Neural cell (in vitro differentiated cells): ENCODE measurements at regions not wholly inside any gene's neighbourhood (a gene's known extent, or its start where the extent isn't known, plus 50 kb on each side); places are given as distances from the start of the nearest gene placed in this dataset.

ENCODE experiments used
- H2AFZ ChIP-seq: fragments of 200-600, 300-800 bp; sonication (generic), shearing (Covaris generic); 2 replicates; pipeline ENCODE4 v1.6.0; 2014; ENCODE audit warnings: low read depth, mild to moderate bottlenecking, antibody characterized with exemption, low read length, moderate library complexity
- H3F3A ChIP-seq: fragments of 200-600 bp; shearing (Covaris generic); 2 replicates; pipeline ENCODE4 v1.6.1; 2016; ENCODE audit warnings: mild to moderate bottlenecking, moderate library complexity, mixed read lengths, antibody characterized with exemption, low read length; ENCODE audit not compliant: insufficient read depth, poor library complexity, severe bottlenecking
- H3K27ac ChIP-seq: fragments of 200-600, 300-800 bp; sonication (generic), shearing (Covaris generic); 2 replicates; pipeline ENCODE4 v1.5.1; 2014; ENCODE audit warnings: mild to moderate bottlenecking, low read length, moderate library complexity
- H3K27me3 ChIP-seq: fragments of 300-800, 200-600 bp; sonication (generic), shearing (Covaris generic); 2 replicates; pipeline ENCODE4 v1.6.0; 2014; ENCODE audit warnings: mild to moderate bottlenecking, low read depth, low read length, moderate library complexity; ENCODE audit not compliant: insufficient read depth
- H3K36me3 ChIP-seq: fragments of 300-800, 200-600 bp; sonication (generic), shearing (Covaris generic); 2 replicates; pipeline ENCODE4 v1.5.1; 2014; ENCODE audit warnings: mild to moderate bottlenecking, antibody characterized with exemption, low read length, moderate library complexity; ENCODE audit not compliant: insufficient read depth
- H3K4me2 ChIP-seq: fragments of 300-800, 200-600 bp; sonication (generic), shearing (Covaris generic); 2 replicates; pipeline ENCODE4 v1.6.0; 2014; ENCODE audit warnings: mild to moderate bottlenecking, low read length
- H3K4me3 ChIP-seq: fragments of 300-800, 200-600 bp; sonication (generic), shearing (Covaris generic); 2 replicates; pipeline ENCODE4 v1.5.1; 2014; ENCODE audit warnings: mild to moderate bottlenecking, low read length, moderate library complexity
- H3K79me2 ChIP-seq: fragments of 200-600 bp; shearing (Covaris generic); replicated peaks from 2 replicates; pipeline ENCODE4 v1.6.0; 2014; ENCODE audit warnings: mild to moderate bottlenecking, low read length, moderate library complexity; ENCODE audit not compliant: insufficient read depth
- H3K9ac ChIP-seq: fragments of 300-800, 200-600 bp; sonication (generic), shearing (Covaris generic); 2 replicates; pipeline ENCODE4 v1.6.1; 2016; ENCODE audit warnings: mild to moderate bottlenecking, low read length, mixed read lengths
- H3K9me2 ChIP-seq: fragments of 200-600 bp; shearing (Covaris generic); 2 replicates; pipeline ENCODE4 v1.6.1; 2016; ENCODE audit warnings: mild to moderate bottlenecking, low read length, mixed read lengths; ENCODE audit not compliant: insufficient read depth
- H3K9me3 ChIP-seq: fragments of 200-600, 300-800 bp; sonication (generic), shearing (Covaris generic); 2 replicates; pipeline ENCODE4 v1.6.1; 2016; ENCODE audit warnings: mild to moderate bottlenecking, mixed run types, low read length, moderate library complexity, mixed read lengths
- H4K20me1 ChIP-seq: fragments of 200-600 bp; shearing (Covaris generic); 2 replicates; pipeline ENCODE4 v1.6.1; 2016; ENCODE audit warnings: mild to moderate bottlenecking, mixed run types; ENCODE audit not compliant: insufficient read depth
- EP300 ChIP-seq: fragments of 450-650 bp; conservative IDR thresholded peaks from 2 replicates; pipeline ENCODE4 v1.6.1; 2014; ENCODE audit warnings: antibody characterized with exemption, mild to moderate bottlenecking, moderate library complexity; ENCODE audit not compliant: poor library complexity, severe bottlenecking
- EZH2 ChIP-seq: fragments of 200-600, 300-800 bp; shearing (Covaris generic), sonication (generic); IDR thresholded peaks from 2 replicates; pipeline ENCODE4 v1.6.1; 2014; ENCODE audit warnings: antibody characterized with exemption, low read length, borderline replicate concordance, mild to moderate bottlenecking; ENCODE audit not compliant: insufficient read depth, poor library complexity, severe bottlenecking
- MXI1 ChIP-seq: fragments of 450-650 bp; conservative IDR thresholded peaks from 2 replicates; pipeline ENCODE4 v1.6.1; 2014; ENCODE audit warnings: antibody characterized with exemption, mild to moderate bottlenecking; ENCODE audit not compliant: poor library complexity, severe bottlenecking
- POLR2AphosphoS5 ChIP-seq: IDR thresholded peaks from 2 replicates; pipeline ENCODE4 v1.6.1; 2012
- RAD21 ChIP-seq: fragments of 450-650 bp; conservative IDR thresholded peaks from 2 replicates; pipeline ENCODE4 v1.6.1; 2014; ENCODE audit warnings: antibody characterized with exemption, mild to moderate bottlenecking, moderate library complexity
- SMC3 ChIP-seq: fragments of 450-650 bp; conservative IDR thresholded peaks from 2 replicates; pipeline ENCODE4 v1.6.1; 2014; ENCODE audit warnings: antibody characterized with exemption, mild to moderate bottlenecking, moderate library complexity; ENCODE audit not compliant: poor library complexity
- TAF1 ChIP-seq: IDR thresholded peaks from 2 replicates; pipeline ENCODE4 v1.6.1; 2012; ENCODE audit warnings: low read depth
- TF ChIP-seq, protein P1 (sequence below): fragments of 450-650 bp; IDR thresholded peaks from 2 replicates; pipeline ENCODE4 v1.5.1; 2014; ENCODE audit warnings: antibody characterized with exemption, mild to moderate bottlenecking, moderate library complexity; ENCODE audit not compliant: poor library complexity, severe bottlenecking
- TF ChIP-seq, protein P2 (sequence below): IDR thresholded peaks from 2 replicates; pipeline ENCODE4 v1.6.1; 2012; ENCODE audit warnings: borderline replicate concordance

- no peak overlapping the region for H3K4me3 ChIP-seq
- no peak overlapping the region for H3K4me2 ChIP-seq
- no peaks in the 10 kb centered on the region for H3K79me2 ChIP-seq
- no peaks in the 10 kb centered on the region for H3K9me3 ChIP-seq
- no peaks in the 10 kb centered on the region for H3K9me2 ChIP-seq
- no peak overlapping the region for H3K27ac ChIP-seq
- TF ChIP-seq EZH2 = no peak
- TF ChIP-seq, protein P1, sequence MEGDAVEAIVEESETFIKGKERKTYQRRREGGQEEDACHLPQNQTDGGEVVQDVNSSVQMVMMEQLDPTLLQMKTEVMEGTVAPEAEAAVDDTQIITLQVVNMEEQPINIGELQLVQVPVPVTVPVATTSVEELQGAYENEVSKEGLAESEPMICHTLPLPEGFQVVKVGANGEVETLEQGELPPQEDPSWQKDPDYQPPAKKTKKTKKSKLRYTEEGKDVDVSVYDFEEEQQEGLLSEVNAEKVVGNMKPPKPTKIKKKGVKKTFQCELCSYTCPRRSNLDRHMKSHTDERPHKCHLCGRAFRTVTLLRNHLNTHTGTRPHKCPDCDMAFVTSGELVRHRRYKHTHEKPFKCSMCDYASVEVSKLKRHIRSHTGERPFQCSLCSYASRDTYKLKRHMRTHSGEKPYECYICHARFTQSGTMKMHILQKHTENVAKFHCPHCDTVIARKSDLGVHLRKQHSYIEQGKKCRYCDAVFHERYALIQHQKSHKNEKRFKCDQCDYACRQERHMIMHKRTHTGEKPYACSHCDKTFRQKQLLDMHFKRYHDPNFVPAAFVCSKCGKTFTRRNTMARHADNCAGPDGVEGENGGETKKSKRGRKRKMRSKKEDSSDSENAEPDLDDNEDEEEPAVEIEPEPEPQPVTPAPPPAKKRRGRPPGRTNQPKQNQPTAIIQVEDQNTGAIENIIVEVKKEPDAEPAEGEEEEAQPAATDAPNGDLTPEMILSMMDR = no peak
- no peak for TF ChIP-seq SMC3
- no peak for TF ChIP-seq TAF1
- no peak for TF ChIP-seq MXI1
- no peak for TF ChIP-seq RAD21
- no peak for TF ChIP-seq EP300
- TF ChIP-seq, protein P2, sequence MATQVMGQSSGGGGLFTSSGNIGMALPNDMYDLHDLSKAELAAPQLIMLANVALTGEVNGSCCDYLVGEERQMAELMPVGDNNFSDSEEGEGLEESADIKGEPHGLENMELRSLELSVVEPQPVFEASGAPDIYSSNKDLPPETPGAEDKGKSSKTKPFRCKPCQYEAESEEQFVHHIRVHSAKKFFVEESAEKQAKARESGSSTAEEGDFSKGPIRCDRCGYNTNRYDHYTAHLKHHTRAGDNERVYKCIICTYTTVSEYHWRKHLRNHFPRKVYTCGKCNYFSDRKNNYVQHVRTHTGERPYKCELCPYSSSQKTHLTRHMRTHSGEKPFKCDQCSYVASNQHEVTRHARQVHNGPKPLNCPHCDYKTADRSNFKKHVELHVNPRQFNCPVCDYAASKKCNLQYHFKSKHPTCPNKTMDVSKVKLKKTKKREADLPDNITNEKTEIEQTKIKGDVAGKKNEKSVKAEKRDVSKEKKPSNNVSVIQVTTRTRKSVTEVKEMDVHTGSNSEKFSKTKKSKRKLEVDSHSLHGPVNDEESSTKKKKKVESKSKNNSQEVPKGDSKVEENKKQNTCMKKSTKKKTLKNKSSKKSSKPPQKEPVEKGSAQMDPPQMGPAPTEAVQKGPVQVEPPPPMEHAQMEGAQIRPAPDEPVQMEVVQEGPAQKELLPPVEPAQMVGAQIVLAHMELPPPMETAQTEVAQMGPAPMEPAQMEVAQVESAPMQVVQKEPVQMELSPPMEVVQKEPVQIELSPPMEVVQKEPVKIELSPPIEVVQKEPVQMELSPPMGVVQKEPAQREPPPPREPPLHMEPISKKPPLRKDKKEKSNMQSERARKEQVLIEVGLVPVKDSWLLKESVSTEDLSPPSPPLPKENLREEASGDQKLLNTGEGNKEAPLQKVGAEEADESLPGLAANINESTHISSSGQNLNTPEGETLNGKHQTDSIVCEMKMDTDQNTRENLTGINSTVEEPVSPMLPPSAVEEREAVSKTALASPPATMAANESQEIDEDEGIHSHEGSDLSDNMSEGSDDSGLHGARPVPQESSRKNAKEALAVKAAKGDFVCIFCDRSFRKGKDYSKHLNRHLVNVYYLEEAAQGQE = no peak
- TF ChIP-seq POLR2AphosphoS5 = no peak
- no peaks in the 10 kb centered on the region for H3K36me3 ChIP-seq
- no peak overlapping the region for H2AFZ ChIP-seq
- no peaks in the 10 kb centered on the region for H4K20me1 ChIP-seq
- no peaks in the 10 kb centered on the region for H3K27me3 ChIP-seq
- H3K9ac ChIP-seq = no peak overlapping the region
- H3F3A ChIP-seq = no peaks in the 10 kb centered on the region
Observed at GRCh38 chr10:130817046-130817624, 494.4 kb downstream of the TCERG1L start.

- H3K9me2 ChIP-seq = no peaks in the 10 kb centered on the region
- no peaks in the 10 kb centered on the region for H3K9me3 ChIP-seq
- no peak overlapping the region for H2AFZ ChIP-seq
- TF ChIP-seq MXI1 (no peak), SMC3 (no peak), RAD21 (no peak), POLR2AphosphoS5 (no peak), EZH2 (no peak), TAF1 (no peak), EP300 (no peak)
- TF ChIP-seq, protein P1 = no peak
- TF ChIP-seq, protein P2 = no peak
- no peaks in the 10 kb centered on the region for H3K79me2 ChIP-seq
- H4K20me1 ChIP-seq = no peaks in the 10 kb centered on the region
- H3K27me3 ChIP-seq = no peaks in the 10 kb centered on the region
- H3K9ac ChIP-seq = no peak overlapping the region
- no peaks in the 10 kb centered on the region for H3K36me3 ChIP-seq
- H3K4me2 ChIP-seq = no peak overlapping the region
- H3F3A ChIP-seq = no peaks in the 10 kb centered on the region
- H3K4me3 ChIP-seq = no peak overlapping the region
- H3K27ac ChIP-seq = no peak overlapping the region
Observed at GRCh38 chr10:130817674-130818073, 493.8 kb downstream of the TCERG1L start.
